ENCODE measurements at regions not wholly inside any gene's neighbourhood (a gene's known extent, or its start where the extent isn't known, plus 50 kb on each side); places are given as distances from the start of the nearest gene placed in this dataset.

GRCh38 chr11:109076870-109077269 is 345.1 kb upstream of the C11orf87 start:
- TF ChIP-seq, protein P1, sequence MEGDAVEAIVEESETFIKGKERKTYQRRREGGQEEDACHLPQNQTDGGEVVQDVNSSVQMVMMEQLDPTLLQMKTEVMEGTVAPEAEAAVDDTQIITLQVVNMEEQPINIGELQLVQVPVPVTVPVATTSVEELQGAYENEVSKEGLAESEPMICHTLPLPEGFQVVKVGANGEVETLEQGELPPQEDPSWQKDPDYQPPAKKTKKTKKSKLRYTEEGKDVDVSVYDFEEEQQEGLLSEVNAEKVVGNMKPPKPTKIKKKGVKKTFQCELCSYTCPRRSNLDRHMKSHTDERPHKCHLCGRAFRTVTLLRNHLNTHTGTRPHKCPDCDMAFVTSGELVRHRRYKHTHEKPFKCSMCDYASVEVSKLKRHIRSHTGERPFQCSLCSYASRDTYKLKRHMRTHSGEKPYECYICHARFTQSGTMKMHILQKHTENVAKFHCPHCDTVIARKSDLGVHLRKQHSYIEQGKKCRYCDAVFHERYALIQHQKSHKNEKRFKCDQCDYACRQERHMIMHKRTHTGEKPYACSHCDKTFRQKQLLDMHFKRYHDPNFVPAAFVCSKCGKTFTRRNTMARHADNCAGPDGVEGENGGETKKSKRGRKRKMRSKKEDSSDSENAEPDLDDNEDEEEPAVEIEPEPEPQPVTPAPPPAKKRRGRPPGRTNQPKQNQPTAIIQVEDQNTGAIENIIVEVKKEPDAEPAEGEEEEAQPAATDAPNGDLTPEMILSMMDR (IDR thresholded peaks at IDR 0.05): no peak
- no peak for TF ChIP-seq POLR2A (IDR thresholded peaks at IDR 0.05)

All from adrenal gland (tissue), 5 donors.